Tibial artery (tissue), 4 donors: ENCODE measurements at regions not wholly inside any gene's neighbourhood (a gene's known extent, or its start where the extent isn't known, plus 50 kb on each side); places are given as distances from the start of the nearest gene placed in this dataset.

Experiments
- DNase-seq, 2 donors: peaks; one replicate each; pipeline ENCODE4 v3.0.0-alpha.2; 2019
- H3K27ac ChIP-seq, 2 donors: fragments of 200-600 bp; sonication (generic) in 1 of 2; 1 replicate in 1 of 2; 2 replicates in 1 of 2; pipeline ENCODE4 v1.5.1; 2018 to 2019; ENCODE audit warnings: mild to moderate bottlenecking in 1 of 2
- H3K27me3 ChIP-seq, 2 donors: fragments of 200-600 bp; sonication (generic) in 1 of 2; one replicate each; pipeline versions ENCODE4 v1.5.1 to v1.6.0; 2016 to 2019
- H3K36me3 ChIP-seq, 3 donors: fragments of 200-600 bp; sonication (generic) in 2 of 3; one replicate each; pipeline ENCODE4 v1.5.1; 2016 to 2019; ENCODE audit warnings: mild to moderate bottlenecking in 2 of 3
- H3K4me1 ChIP-seq, 4 donors: fragments of 200-600 bp; sonication (generic) in 2 of 4; 1 replicate in 3 of 4; 2 replicates in 1 of 4; pipeline ENCODE4 v1.5.1; 2016 to 2019
- H3K4me3 ChIP-seq, 2 donors: fragments of 200-600 bp; sonication (generic) in 1 of 2; 1 replicate in 1 of 2; 2 replicates in 1 of 2; pipeline ENCODE4 v1.5.1; 2018 to 2019; ENCODE audit warnings: mild to moderate bottlenecking in 2 of 2
- H3K9me3 ChIP-seq, 3 donors: fragments of 200-600 bp; sonication (generic) in 1 of 3; one replicate each; pipeline ENCODE4 v1.5.1; 2016 to 2019
- CTCF ChIP-seq, 2 experiments: fragments of 200-600 bp in 1 of 2; fragments of 450-650 bp in 1 of 2; IDR thresholded peaks; one replicate each; pipeline ENCODE4 v1.5.1; 2017 to 2019; ENCODE audit warnings: antibody characterized with exemption in 2 of 2, mild to moderate bottlenecking in 1 of 2, moderate library complexity in 1 of 2
- intact Hi-C: fragments of 100-400 bp; cut with DNase I; formaldehyde crosslinking; loops from one replicate; pipeline ENCODE4 v1.15.0; 2023; ENCODE audit warnings: low total_unique reads

- no peaks in the 10 kb centered on the region for H3K36me3 ChIP-seq
- TF ChIP-seq CTCF (IDR thresholded peaks at IDR 0.05) = no peak
- no peak overlapping the region for H3K27ac ChIP-seq
- H3K27me3 ChIP-seq = no peaks in the 10 kb centered on the region
- peaks cover 0 to 10% (median 0%) of the 10 kb centered on the region in 4 donors for H3K4me1 ChIP-seq
- H3K4me3 ChIP-seq = no peak overlapping the region
- no peak for DNase-seq
- H3K9me3 ChIP-seq = no peaks in the 10 kb centered on the region
- intact Hi-C loops = no loop called here
Observed at GRCh38 chr14:38786921-38787320, 316.1 kb downstream of the SEC23A start.

GRCh38 chr14:38777401-38777800 lies 325.6 kb downstream of the SEC23A start:
- no peak overlapping the region for H3K4me3 ChIP-seq

GRCh38 chr14:38775986-38776385 lies 327.0 kb downstream of the SEC23A start:
- Histone ChIP-seq H3K4me1 (peaks cover 0 to 13% (median 0%) of the 10 kb centered on the region in 4 donors), H3K4me3 (no peak overlapping the region), H3K36me3 (no peaks in the 10 kb centered on the region), H3K9me3 (no peaks in the 10 kb centered on the region), H3K27me3 (no peaks in the 10 kb centered on the region), H3K27ac (no peak overlapping the region)
- intact Hi-C loops = no loop called here
- no peak for DNase-seq
- no peak for TF ChIP-seq CTCF (IDR thresholded peaks at IDR 0.05)

More at GRCh38 chr14:38777401-38777800, 325.6 kb downstream of the SEC23A start:
- H3K4me1 ChIP-seq = peaks cover 0 to 13% (median 0%) of the 10 kb centered on the region in 4 donors
- H3K36me3 ChIP-seq = no peaks in the 10 kb centered on the region
- no peaks in the 10 kb centered on the region for H3K27me3 ChIP-seq
- H3K9me3 ChIP-seq = no peaks in the 10 kb centered on the region
- intact Hi-C loops = no loop called here
- TF ChIP-seq CTCF (IDR thresholded peaks at IDR 0.05) = no peak
- no peak for DNase-seq
- no peak overlapping the region for H3K27ac ChIP-seq

GRCh38 chr14:38774162-38774561 lies 328.9 kb downstream of the SEC23A start:
- H3K4me1 ChIP-seq = peaks cover 0 to 13% (median 0%) of the 10 kb centered on the region in 4 donors
- intact Hi-C loops = no loop called here
- H3K9me3 ChIP-seq = no peaks in the 10 kb centered on the region
- H3K36me3 ChIP-seq = no peaks in the 10 kb centered on the region
- H3K4me3 ChIP-seq = no peak overlapping the region
- H3K27me3 ChIP-seq = no peaks in the 10 kb centered on the region
- DNase-seq = no peak
- no peak for TF ChIP-seq CTCF (IDR thresholded peaks at IDR 0.05)
- no peak overlapping the region for H3K27ac ChIP-seq

- Histone ChIP-seq H3K27me3 (no peaks in the 10 kb centered on the region), H3K36me3 (no peaks in the 10 kb centered on the region), H3K4me3 (no peak overlapping the region), H3K4me1 (peaks cover 0 to 3% (median 0%) of the 10 kb centered on the region in 4 donors), H3K27ac (no peak overlapping the region), H3K9me3 (no peaks in the 10 kb centered on the region)
- no peak for DNase-seq
- intact Hi-C loops = no loop called here
- no peak for TF ChIP-seq CTCF (IDR thresholded peaks at IDR 0.05)
Observed at GRCh38 chr14:38770251-38770650, 332.8 kb downstream of the SEC23A start.

- DNase-seq = no peak
- H3K4me1 ChIP-seq = peaks cover 0 to 21% (median 0%) of the 10 kb centered on the region in 4 donors
- intact Hi-C loops = no loop called here
- H3K27me3 ChIP-seq = no peaks in the 10 kb centered on the region
- no peak overlapping the region for H3K27ac ChIP-seq
- no peak for TF ChIP-seq CTCF (IDR thresholded peaks at IDR 0.05)
- H3K36me3 ChIP-seq = no peaks in the 10 kb centered on the region
- no peaks in the 10 kb centered on the region for H3K9me3 ChIP-seq
- no peak overlapping the region for H3K4me3 ChIP-seq
Observed at GRCh38 chr14:38762845-38763244, 340.2 kb downstream of the SEC23A start.
